ENCODE measurements at regions not wholly inside any gene's neighbourhood (a gene's known extent, or its start where the extent isn't known, plus 50 kb on each side); places are given as distances from the start of the nearest gene placed in this dataset.

- Histone ChIP-seq H3K9ac (ENCODE audit: extremely low read depth, insufficient read length, low read length) (no peak overlapping the region), H4K5ac (ENCODE audit: insufficient read length, low read depth, low read length) (no peak overlapping the region), H3K27ac (ENCODE audit: insufficient read length, low read depth, low read length) (no peak overlapping the region), H4K91ac (ENCODE audit: insufficient read length, low read depth, low read length) (no peak overlapping the region), H3K4me2 (ENCODE audit: insufficient read depth, insufficient read length, low read length) (no peak overlapping the region), H3K18ac (ENCODE audit: insufficient read length, low read depth, low read length) (no peak overlapping the region), H3K4me1 (ENCODE audit: insufficient read depth, low read length) (no peaks in the 10 kb centered on the region; the same call in 1 of the 2 replicates), H3K14ac (ENCODE audit: insufficient read depth, low read length) (no peak overlapping the region), H3K23me2 (ENCODE audit: insufficient read length, low read depth, low read length, poor library complexity, severe bottlenecking) (no peaks in the 10 kb centered on the region), H3K4ac (ENCODE audit: low read depth, low read length) (no peak overlapping the region), H3K56ac (ENCODE audit: insufficient read length, low read depth, low read length) (no peak overlapping the region), H2BK5ac (ENCODE audit: insufficient read length, low read length) (no peak overlapping the region), H4K8ac (replicated peaks; ENCODE audit: insufficient read length, low read depth, low read length) (no peak overlapping the region), H3T11ph (ENCODE audit: low read length) (no peak overlapping the region), H3K27me3 (ENCODE audit: insufficient read depth, low read length) (no peaks in the 10 kb centered on the region; the same call in none of the 2 replicates), H2BK120ac (ENCODE audit: low read depth, low read length, poor library complexity, severe bottlenecking) (no peak overlapping the region), H2BK20ac (ENCODE audit: low read depth, low read length, poor library complexity, severe bottlenecking) (no peak overlapping the region), H3K23ac (ENCODE audit: insufficient read length, low read depth, low read length) (no peak overlapping the region), H2BK15ac (ENCODE audit: low read depth, low read length) (no peak overlapping the region), H2AFZ (ENCODE audit: low read length) (no peak overlapping the region), H3K79me2 (ENCODE audit: insufficient read depth, low read length) (no peaks in the 10 kb centered on the region), H4K20me1 (ENCODE audit: control insufficient read depth, insufficient read depth, insufficient read length) (no peaks in the 10 kb centered on the region), H2AK5ac (ENCODE audit: insufficient read length, low read length) (no peak overlapping the region), H3K9me3 (ENCODE audit: control insufficient read depth, low read depth, low read length) (no peaks in the 10 kb centered on the region), H3K79me1 (ENCODE audit: insufficient read depth, low read depth, low read length, poor library complexity, severe bottlenecking) (no peaks in the 10 kb centered on the region), H2BK12ac (ENCODE audit: insufficient read length, low read depth, low read length) (no peak overlapping the region)
- TF ChIP-seq CTCF (conservative IDR thresholded peaks at IDR 0.05) = no peak
- WGBS (ENCODE audit: extremely low coverage, insufficient read length, low lambda C conversion rate) = no CpG with 5 or more reads among the region's 5 CpGs
- Mint-ChIP-seq H3K4me3 (no peak overlapping the region), H3K36me3 (ENCODE audit: insufficient read depth in 1 of 3, low read depth in 3 of 3) (no peaks in the 10 kb centered on the region; a peak in 2 of 7 replicates), H3K27ac (no peak overlapping the region), H3K27me3 (ENCODE audit: low read depth) (peaks cover 51% of the 10 kb centered on the region), H3K4me1 (peaks cover 12% of the 10 kb centered on the region in 2 experiments), H3K9me3 (peaks cover 0 to 16% of the 10 kb centered on the region in 2 experiments; a peak in 4 of 5 replicates)
- DNase-seq = no peak
These were observed 591.2 kb downstream of the INSC start for GRCh38 chr11:15705891-15706290.

Data from H9 (cell line).